Muscle of back (tissue), 3 donors: ENCODE measurements at regions not wholly inside any gene's neighbourhood (a gene's known extent, or its start where the extent isn't known, plus 50 kb on each side); places are given as distances from the start of the nearest gene placed in this dataset.
"Not testable (repeated sequence)": the region's sequence is repeated elsewhere in the genome, so short reads cannot be mapped to it uniquely, and the experiment has no call there.

Experiments used
- DNase-seq, 3 donors: peaks; one replicate each; pipeline versions ENCODE4 v3.0.0 to v3.0.0-alpha.2; 2013

GRCh38 chr9:99479929-99480328 is 257.8 kb downstream of the SEC61B start:
- DNase-seq: no peak

GRCh38 chr9:99485459-99485858 is 263.4 kb downstream of the SEC61B start:
- peak in 1 of 3 donors; percentile 72 for DNase-seq

GRCh38 chr9:99486684-99487083 is 264.6 kb downstream of the SEC61B start:
- no peak for DNase-seq

- no peak for DNase-seq
Measured at GRCh38 chr9:99488131-99489059, 266.3 kb downstream of the SEC61B start.

- peak in 1 of 3 donors; percentile 67 for DNase-seq
Measured at GRCh38 chr9:99489060-99489413, 267.0 kb downstream of the SEC61B start.

- peak in 1 of 3 donors; percentile 11 for DNase-seq
Measured at GRCh38 chr9:99490729-99491128, 268.6 kb downstream of the SEC61B start.

- peak; percentile 26 to 72 (median 55) for DNase-seq
Measured at GRCh38 chr9:99491408-99492158, 269.5 kb downstream of the SEC61B start.

- no peak for DNase-seq
Measured at GRCh38 chr9:99497641-99498040, 275.6 kb downstream of the SEC61B start.

- DNase-seq: not testable (repeated sequence)
Measured at GRCh38 chr9:99498979-99499378, 276.9 kb downstream of the SEC61B start.

GRCh38 chr9:99505936-99506335 is 283.9 kb downstream of the SEC61B start:
- DNase-seq: no peak

GRCh38 chr9:99506747-99507348 is 284.8 kb downstream of the SEC61B start:
- DNase-seq: no peak

- DNase-seq: peak in 2 of 3 donors; percentile 38 to 61
Measured at GRCh38 chr9:99509065-99509745, 287.1 kb downstream of the SEC61B start.

GRCh38 chr9:99509900-99510535 is 287.9 kb downstream of the SEC61B start:
- peak in 2 of 3 donors; percentile 32 to 56 for DNase-seq

- no peak for DNase-seq
Measured at GRCh38 chr9:99511723-99512122, 289.6 kb downstream of the SEC61B start.

GRCh38 chr9:99513441-99514112 is 291.5 kb downstream of the SEC61B start:
- no peak for DNase-seq

GRCh38 chr9:99515093-99515492 is 293.0 kb downstream of the SEC61B start:
- DNase-seq: no peak

- DNase-seq: no peak
Measured at GRCh38 chr9:99515895-99516656, 294.0 kb downstream of the SEC61B start.

- no peak for DNase-seq
Measured at GRCh38 chr9:99516657-99517049, 294.6 kb downstream of the SEC61B start.

GRCh38 chr9:99523838-99524237 is 297.8 kb upstream of the NR4A3 start:
- DNase-seq: no peak

GRCh38 chr9:99531313-99531712 is 290.4 kb upstream of the NR4A3 start:
- no peak for DNase-seq
